Body of pancreas (tissue), 4 donors: ENCODE measurements at regions not wholly inside any gene's neighbourhood (a gene's known extent, or its start where the extent isn't known, plus 50 kb on each side); places are given as distances from the start of the nearest gene placed in this dataset.

Source experiments
- POLR2A ChIP-seq, 3 donors: fragments of 450-650 bp; IDR thresholded peaks; one replicate each; pipeline ENCODE4 v1.6.1; 2016; ENCODE audit warnings: antibody characterized with exemption in 3 of 3, mild to moderate bottlenecking in 2 of 3
- TF ChIP-seq, protein P1 (sequence below), 7 experiments: fragments of 450-650 bp in 4 of 7; fragments of 200-600 bp in 3 of 7; sonication (generic) in 3 of 7; IDR thresholded peaks; one replicate each; pipeline ENCODE4 v1.5.1; 2016 to 2019; ENCODE audit warnings: antibody characterized with exemption in 7 of 7

DNA sequence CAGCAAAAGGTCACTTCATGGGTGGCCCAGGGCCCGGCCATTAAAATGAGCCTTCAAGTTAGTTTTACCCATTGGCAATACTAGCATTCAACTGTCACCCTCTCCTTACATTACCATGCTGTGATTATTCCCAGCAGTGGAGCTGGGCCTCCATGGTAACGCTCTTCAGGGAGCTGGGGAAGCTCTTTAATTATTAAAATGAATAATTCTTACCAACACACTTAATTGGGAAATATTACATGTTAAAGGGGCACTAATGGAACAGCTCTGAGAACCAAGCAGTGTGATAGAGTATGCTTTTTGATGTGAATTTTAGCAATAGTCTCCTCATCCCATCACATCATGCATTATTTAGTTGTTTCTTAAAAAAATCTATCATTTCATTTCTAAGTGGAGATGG, 187.2 kb downstream of the CEMIP2 start:
- no peak for TF ChIP-seq POLR2A (IDR thresholded peaks at IDR 0.05)
- TF ChIP-seq, protein P1, sequence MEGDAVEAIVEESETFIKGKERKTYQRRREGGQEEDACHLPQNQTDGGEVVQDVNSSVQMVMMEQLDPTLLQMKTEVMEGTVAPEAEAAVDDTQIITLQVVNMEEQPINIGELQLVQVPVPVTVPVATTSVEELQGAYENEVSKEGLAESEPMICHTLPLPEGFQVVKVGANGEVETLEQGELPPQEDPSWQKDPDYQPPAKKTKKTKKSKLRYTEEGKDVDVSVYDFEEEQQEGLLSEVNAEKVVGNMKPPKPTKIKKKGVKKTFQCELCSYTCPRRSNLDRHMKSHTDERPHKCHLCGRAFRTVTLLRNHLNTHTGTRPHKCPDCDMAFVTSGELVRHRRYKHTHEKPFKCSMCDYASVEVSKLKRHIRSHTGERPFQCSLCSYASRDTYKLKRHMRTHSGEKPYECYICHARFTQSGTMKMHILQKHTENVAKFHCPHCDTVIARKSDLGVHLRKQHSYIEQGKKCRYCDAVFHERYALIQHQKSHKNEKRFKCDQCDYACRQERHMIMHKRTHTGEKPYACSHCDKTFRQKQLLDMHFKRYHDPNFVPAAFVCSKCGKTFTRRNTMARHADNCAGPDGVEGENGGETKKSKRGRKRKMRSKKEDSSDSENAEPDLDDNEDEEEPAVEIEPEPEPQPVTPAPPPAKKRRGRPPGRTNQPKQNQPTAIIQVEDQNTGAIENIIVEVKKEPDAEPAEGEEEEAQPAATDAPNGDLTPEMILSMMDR (IDR thresholded peaks at IDR 0.05), result no peak
